ENCODE measurements at regions not wholly inside any gene's neighbourhood (a gene's known extent, or its start where the extent isn't known, plus 50 kb on each side); places are given as distances from the start of the nearest gene placed in this dataset.

- TF ChIP-seq CTCF (conservative IDR thresholded peaks at IDR 0.05; ENCODE audit: low read depth, low read length): no peak
- TF ChIP-seq EZH2 (IDR thresholded peaks at IDR 0.05; ENCODE audit: borderline replicate concordance, low read depth, low read length, poor library complexity, severe bottlenecking): no peak
Measured at GRCh38 chr6:114650891-114651290, 308.1 kb upstream of the HS3ST5 start.

All from A673 (cell line).